Right lobe of liver (tissue), 4 donors: ENCODE measurements at regions not wholly inside any gene's neighbourhood (a gene's known extent, or its start where the extent isn't known, plus 50 kb on each side); places are given as distances from the start of the nearest gene placed in this dataset.

Experiments used
- POLR2A ChIP-seq: fragments of 450-650 bp; IDR thresholded peaks from one replicate; pipeline ENCODE4 v1.6.1; 2017; ENCODE audit warnings: antibody characterized with exemption, mild to moderate bottlenecking
- TF ChIP-seq, protein P1 (sequence below), 4 donors: fragments of 200-600 bp in 3 of 4; fragments of 450-650 bp in 1 of 4; IDR thresholded peaks; one replicate each; pipeline versions ENCODE4 v1.5.1 to v1.8.0; 2016 to 2022; ENCODE audit warnings: antibody characterized with exemption in 4 of 4, mild to moderate bottlenecking in 2 of 4
- donor health status: DM: no; HTN: no; CAD: no.
- donor health status: DM: no; HTN: no; CAD: no.
- donor health status: DM: no; HTN: yes; CAD: no.

GRCh38 chr1:198856601-198857000 is 217.8 kb downstream of the PTPRC start:
- TF ChIP-seq, protein P1, sequence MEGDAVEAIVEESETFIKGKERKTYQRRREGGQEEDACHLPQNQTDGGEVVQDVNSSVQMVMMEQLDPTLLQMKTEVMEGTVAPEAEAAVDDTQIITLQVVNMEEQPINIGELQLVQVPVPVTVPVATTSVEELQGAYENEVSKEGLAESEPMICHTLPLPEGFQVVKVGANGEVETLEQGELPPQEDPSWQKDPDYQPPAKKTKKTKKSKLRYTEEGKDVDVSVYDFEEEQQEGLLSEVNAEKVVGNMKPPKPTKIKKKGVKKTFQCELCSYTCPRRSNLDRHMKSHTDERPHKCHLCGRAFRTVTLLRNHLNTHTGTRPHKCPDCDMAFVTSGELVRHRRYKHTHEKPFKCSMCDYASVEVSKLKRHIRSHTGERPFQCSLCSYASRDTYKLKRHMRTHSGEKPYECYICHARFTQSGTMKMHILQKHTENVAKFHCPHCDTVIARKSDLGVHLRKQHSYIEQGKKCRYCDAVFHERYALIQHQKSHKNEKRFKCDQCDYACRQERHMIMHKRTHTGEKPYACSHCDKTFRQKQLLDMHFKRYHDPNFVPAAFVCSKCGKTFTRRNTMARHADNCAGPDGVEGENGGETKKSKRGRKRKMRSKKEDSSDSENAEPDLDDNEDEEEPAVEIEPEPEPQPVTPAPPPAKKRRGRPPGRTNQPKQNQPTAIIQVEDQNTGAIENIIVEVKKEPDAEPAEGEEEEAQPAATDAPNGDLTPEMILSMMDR (IDR thresholded peaks at IDR 0.05): no peak
- TF ChIP-seq POLR2A: no peak
